GM19324 (cell line): ENCODE measurements at regions not wholly inside any gene's neighbourhood (a gene's known extent, or its start where the extent isn't known, plus 50 kb on each side); places are given as distances from the start of the nearest gene placed in this dataset.

Source experiments
- ATAC-seq: cut with Tn5 transposase; IDR thresholded peaks from one replicate; pipeline ENCODE4 v1.9.1; 2021; ENCODE audit warnings: mild to moderate bottlenecking, moderate library complexity; ENCODE audit not compliant: unreplicated experiment, low FRiP score

DNA sequence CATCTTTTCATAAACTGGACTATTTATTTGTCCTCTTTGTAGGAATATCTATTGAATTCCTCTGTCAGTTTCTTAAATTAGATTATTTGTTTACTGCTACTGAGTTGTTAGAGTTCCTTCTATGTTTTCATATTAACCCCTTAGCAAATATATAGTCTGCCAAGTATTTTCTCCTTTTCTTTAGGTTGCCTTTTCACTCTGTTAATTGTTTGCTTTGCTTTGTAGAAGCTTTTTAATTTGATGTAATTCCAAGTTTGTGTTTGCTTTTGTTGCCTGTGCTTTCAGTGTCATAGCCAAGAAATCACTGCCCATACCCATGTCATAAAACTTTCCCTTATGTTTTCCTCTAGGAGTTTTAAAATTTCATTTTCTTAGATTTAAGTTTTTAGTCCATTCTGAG, 256.2 kb upstream of the SEMA3A start:
- no peak for ATAC-seq

DNA sequence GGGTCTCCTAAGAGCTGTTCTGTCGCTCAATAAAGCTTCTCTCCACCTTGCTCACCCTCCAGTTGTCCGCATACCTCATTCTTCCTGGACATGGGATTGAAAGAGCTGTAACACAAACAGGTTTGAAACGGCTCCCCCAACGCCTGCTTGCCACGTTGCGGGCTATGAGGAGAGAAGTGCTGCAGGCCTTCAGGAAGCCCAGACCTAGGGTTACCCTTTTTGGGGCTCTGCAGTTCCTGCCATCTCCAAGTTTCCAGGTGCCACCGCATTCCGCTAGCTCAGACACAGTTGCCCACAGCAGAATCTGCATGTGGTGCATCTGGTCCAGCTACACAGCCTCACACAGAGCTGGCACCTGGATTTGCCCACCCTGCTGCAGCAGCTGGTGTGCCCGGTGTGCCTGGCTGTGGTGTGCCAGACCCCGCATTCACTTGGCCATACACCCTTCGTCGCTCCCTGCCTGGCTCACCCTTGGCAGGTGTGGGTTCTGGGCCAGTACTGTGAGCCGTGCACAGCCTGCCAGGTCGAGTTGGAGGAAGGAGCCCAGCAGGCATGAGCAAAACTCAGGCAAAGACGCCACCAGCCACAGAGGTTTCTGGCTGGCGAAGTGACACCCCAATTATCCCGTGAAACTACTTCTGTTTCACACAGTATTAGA, 253.2 kb upstream of the SEMA3A start:
- ATAC-seq = no peak

DNA sequence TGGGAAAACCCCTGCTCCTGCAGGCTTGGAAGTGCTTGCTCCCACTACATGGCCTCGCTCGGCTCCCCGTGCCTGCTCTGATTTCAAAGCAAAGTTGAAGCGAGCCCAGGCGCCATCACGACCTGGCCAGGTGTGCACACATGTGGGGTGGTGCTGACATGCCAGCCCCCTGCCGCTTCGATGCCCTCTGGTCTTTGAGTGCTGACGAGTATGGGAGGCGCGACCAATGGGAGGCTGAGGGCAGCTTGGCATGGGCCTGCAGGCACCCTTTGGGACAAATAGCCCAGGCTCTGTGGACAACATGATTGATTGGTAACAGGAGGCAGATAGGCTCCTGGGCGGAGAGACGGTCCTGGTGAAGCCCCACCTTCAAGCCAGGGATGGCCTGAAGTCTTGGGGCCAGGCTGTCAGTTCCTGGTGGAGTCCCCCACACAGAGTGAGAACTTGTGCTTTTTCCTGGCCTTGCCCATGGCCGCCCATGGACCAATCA, 252.4 kb upstream of the SEMA3A start:
- no peak for ATAC-seq

DNA sequence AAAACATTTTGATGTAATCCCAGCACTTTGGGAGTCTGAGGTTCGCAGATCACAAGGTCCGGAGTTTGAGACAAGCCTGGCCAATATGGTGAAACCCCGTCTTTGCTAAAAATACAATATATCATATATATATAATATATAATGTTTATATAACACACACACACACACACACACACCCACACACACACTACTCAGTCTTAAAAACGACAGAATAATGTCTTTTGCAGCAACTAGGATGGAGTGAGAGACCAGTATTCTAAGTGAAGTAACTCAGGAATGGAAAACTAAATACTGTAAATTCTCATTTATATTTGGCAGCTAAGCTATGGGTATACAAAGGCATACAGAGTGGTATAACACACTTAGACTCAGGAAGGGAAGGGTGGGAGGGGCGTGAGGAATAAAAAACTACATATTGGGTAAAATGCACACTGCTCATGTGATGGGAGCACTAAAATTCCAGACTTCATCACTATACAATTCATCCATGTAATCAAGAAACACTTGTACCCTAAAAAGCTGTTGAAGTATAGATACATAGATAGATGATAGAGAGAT, 231.2 kb upstream of the SEMA3A start:
- ATAC-seq = no peak

DNA sequence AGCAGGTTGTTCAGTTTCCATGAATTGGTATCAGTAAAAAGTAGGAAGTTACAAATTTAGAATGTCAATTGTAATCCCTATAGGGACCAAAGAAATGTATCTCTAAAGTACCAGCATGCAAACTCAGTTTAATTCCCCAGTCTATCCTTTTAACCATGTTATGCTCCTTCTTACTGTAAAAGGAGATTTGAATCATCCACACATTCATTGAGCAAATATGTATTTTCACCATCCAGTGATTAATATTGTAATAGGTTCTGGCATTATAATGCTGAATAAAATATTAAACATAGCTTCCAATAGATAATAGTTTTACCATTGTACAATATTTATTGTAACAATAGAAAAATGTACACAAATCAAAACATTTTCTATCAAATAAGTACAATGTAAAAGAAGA, 228.2 kb upstream of the SEMA3A start:
- ATAC-seq = no peak

DNA sequence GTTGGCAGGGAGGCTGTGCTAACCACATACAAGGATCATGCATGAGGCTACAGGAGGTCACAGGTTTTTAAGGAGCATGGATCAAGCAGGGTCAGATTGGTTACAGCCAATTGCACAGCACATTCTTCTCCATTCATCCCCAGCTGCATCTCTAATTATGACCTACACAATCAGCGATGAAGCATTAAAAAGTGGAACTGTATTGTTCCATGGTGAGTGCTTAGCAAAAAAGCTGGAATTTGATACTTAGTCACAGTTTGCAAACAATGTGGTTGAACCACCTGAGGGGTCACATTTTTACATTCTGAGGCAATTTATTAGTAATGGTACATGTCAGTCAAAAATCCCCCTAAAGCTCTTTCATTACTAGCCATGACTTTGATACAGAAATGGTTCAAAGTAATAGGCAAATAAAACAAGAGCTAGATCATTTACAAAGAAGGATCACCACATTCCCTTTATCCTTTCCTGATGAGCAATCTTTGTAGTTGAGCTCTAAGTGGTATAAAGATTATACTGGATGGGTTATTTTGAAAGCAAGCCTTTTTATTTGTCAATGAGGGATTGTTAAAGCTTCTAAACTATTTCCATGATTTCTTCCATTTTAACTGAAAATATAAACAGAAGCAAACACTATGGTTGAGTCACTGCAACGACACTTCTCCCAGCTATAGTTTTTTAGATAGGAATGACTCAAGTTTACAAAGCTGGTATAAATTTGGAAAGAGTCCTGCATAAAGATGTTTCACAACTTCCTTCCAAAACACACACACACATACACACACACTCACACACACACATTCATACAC, 217.8 kb upstream of the SEMA3A start:
- no peak for ATAC-seq

DNA sequence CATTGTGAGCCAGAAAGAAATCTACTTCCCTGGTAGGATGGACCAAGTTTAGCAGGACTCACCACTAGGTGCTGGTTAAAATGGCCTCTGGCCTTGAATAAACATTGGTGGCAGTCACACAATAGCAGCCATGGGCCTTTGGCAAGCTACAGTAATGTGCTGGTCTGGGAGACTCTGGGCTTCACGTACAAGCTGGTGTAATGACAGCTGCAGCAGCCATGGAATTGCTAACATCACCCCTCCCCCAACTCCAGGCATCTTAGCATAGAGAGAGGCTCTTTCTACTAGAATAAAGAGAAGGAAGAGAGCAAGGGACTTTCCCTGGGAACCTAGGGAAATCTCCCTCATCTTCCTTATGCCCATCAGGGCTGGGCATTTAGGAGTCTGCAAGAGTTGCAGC, 205.1 kb upstream of the SEMA3A start:
- ATAC-seq = no peak

DNA sequence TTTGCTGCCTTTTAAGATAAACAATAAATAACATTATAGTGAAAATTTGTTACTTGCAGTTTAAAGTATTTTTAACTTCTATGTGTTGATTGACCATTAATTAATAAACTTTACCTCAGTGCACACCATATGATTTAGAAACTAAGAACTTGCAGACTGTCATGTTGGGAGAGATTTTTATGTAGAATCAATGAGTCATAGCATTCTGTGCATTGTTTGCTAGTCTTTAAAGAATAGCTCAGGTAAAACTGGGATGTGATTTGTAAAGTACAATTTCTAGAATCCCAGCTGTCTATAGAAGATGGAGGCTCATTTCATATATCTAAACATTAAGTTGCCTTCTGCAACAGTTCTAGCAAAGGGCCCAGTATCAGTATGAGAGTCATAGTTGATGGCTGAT, 199.6 kb upstream of the SEMA3A start:
- no peak for ATAC-seq

DNA sequence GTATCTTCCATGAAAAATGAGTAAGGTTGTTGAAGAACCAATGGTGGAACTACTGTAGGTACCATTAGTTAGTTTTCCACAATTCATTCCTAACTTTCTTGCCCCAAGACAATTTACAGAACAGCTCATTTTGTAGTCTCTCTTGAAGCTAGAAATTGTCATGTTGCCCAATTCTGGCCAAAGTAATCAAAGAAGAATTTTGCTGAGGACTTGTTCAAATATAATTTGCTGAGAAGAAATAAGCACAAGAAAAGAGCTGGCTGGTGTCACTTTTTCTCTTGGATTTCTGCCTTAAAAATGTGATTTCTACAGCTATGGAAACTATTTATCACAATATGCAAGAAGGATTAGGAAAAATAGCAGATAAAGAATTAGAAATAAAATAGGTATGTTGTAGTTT, 199.2 kb upstream of the SEMA3A start:
- no peak for ATAC-seq

DNA sequence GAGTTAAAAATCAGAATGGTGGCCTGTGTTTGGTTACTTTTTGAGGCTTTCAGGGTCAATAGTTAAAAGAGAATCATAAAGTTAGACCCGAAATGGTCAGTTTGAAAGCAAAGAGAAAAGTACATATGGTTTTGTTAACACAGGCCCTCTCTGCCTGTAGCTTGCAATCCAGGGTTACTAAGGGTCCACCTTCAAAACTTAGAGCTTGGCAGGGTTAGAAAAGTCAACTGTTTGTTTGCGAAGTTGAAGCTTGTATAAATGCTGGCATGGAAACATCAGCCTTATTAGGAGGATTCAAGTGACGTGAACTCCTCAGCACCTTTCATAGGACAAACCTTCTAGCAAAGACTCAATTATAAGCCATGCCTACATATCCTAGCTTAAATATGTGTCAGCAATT, 196.3 kb upstream of the SEMA3A start:
- ATAC-seq = no peak

DNA sequence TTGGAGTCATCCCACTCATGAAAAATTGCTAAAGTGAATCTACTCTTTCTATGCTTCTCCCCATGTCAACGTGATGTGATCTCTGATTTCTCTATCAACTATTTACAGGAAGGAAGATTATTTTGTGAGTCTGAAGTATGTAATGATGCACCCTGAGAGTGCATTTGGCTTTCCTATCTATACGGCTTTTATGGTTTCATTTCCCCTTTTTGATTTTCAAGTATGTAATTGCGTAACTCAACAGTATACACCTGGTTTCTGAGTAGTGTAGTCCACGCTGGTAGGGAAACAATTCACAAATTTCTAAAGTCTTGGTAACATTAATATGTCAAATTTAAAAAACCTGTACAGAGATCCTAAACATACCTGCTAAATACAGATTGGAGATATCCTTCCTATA, 194.7 kb upstream of the SEMA3A start:
- ATAC-seq = peak; percentile 97

DNA sequence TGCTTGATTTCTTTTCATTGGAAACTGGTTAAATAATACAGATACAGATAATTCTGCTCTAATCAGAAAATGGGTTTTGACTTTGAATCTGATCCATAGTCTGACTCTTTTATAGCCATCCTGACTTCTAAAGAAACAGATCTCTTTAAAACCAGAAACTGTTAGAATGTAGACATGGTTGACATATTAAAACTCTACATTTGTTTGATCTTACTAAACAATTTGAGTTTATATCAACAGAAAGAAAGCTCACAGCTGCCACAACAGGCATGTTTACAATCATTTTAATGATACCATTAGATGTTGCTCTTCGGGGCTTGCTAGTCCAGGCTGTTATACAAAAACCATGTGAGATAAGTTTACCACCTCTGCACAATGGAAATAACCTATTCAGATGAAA, 193.0 kb upstream of the SEMA3A start:
- no peak for ATAC-seq

DNA sequence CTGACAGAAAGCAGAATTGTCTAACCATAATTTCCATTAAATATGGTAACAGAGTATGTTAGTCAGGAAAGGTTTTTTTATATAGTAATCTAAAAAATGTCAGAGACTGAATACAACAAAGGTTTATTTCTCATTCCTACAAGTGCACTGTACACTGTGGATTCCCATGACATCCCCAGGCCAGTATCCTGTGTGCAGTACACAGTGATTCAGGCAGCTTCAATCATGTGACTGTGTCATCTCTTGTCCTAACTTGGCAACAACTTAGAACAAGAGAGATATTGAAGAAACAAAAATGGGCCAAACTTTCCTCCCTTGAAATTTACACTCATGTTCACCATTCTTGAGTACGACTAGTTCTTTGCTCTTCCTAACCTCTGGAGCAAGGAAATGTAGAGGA, 189.8 kb upstream of the SEMA3A start:
- no peak for ATAC-seq

DNA sequence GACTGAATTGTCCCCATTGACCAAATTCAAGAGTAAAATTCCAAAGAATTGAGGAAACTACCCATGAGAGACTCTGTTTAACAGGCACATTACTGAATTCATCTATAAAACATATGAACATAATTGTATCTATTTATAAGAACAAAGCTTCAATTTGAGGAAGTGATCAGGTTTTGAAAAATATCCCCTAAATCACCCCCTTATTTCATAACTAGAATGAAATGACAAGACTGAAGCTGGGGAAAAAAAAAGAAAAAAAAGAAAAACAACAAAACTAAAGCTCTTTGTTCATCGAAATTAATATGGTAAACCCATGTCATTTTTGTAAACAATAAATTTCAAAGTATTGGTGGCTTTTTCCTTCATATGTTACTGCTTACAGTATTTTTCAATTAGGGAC, 184.9 kb upstream of the SEMA3A start:
- ATAC-seq = no peak

DNA sequence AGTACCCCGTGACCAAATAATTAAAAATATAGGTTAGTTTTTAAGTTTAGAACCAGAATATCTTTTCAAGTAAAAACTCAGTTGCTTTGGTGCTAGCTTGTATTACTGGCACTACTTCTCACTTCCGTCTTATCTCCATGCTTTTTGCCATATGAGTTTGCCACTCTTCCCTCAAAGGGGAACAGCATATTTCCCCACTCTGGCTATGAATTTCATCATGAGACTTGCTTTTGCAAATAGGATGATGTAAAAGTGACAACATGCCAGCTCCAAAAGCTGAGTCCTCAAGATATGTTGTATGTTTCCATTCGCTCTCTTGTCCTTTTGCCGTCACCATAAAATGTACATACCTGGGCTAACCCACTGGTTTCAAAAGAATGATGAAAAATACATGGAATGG, 178.1 kb upstream of the SEMA3A start:
- no peak for ATAC-seq

DNA sequence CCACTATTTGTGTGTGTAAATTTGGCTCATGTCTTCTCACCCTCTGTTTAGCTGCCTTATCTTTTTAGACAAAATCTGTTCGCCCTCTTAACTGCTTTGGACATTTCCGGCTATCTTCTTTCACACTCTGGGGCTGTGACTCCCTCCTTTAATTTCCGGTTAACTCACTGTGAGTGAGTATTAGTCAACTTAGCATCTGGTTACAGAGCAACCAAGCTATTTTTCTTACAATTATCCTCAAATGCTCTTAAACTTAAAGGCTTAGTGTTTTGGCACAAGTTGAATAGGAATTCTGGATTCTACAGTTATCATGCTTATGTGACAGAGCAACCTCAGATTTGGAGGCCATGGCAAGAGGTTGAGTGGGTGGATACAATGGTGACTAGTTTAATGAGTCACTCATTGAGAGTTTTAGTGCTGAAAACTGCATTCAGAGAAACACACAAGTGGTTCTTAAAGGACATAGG, 177.6 kb upstream of the SEMA3A start:
- ATAC-seq = no peak

DNA sequence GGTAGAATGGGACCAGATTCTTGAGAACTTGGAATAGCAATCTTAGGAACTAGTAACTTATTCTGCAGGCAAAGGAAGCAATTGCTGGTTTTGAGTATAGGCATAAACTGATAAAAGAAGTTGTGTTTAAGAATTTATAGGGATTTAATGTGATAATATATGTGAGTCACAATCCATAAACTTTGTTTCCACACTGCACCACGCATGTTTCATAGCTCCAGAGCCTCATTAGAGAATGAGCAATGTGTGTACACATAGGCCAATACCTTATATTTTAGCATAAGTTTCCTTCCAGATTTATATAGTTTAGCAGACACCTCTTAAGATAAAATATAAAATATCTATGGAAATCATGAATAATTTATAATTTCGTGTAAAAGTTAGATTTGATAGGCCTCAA, 175.5 kb upstream of the SEMA3A start:
- no peak for ATAC-seq

DNA sequence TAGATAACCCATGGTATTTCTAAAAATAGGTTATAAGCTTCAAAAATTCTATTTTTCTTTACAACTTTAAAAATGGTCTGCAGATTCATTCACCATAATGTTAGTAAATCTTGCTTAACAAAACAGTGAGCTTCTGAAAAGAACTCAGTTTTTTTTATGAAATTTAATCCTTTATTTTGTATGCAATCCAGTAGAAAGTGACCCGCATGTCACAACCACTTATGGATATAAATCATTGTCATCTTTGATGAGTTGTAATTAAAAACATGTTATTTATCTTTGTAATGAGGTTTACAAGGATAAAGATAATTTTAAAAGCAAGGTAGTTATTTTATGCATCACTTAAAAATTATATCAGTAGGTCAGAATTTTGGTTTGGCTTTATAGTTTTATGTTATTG, 173.5 kb upstream of the SEMA3A start:
- no peak for ATAC-seq

DNA sequence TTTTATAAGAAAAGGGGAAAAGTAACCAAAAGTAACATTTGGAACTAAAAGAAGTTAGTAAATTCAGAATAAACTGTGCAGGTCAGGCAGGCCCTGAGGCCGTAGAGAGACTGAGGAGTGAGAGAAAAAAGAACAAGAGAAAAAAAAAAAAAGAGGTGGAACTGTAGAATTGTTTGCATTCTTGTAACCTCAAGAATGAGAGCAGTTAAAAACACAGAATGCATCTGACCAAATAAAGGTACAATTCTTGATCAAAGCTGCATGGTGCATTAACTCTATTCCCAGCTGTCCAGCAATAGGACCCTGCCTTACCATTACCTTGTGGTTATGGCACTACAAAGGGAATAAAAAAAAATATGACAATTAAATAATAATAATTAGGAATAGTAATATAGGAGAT, 170.1 kb upstream of the SEMA3A start:
- ATAC-seq = no peak

DNA sequence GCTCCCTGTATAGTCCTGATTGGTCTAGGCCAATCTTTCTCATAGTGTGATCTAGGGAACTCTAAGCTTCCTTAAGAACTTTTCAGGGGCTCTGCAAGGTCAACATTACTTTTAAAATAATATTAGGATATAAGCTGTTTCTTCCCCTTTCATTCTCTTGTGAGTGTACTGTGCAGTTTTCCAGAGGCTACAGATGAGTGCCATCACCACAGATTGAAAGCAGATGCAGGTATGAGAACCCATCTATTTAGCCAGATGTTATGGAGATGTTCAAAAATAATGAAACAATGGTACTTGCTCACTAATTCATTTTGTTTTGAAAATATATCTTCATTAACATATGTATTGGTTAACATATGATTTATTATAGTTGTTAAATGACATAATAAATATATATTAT, 169.2 kb upstream of the SEMA3A start:
- no peak for ATAC-seq

DNA sequence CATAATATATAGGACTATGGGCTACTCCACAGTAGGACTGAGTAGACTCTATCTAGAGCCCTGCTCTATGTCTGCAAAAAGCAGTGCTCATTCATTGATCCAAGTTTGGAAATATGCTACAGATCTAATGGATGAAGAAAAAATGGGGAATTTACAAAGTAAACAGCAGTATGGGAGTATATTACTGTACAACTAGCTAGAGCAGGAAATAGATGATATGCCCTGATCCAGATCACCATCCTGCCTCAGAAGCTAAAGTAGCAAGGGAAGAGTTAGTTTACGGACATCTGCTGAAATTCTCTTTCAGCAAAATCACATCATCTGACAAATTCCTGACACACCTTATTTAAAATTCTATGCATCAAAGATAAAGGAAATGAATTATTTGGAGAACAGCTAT, 168.2 kb upstream of the SEMA3A start:
- ATAC-seq = no peak

DNA sequence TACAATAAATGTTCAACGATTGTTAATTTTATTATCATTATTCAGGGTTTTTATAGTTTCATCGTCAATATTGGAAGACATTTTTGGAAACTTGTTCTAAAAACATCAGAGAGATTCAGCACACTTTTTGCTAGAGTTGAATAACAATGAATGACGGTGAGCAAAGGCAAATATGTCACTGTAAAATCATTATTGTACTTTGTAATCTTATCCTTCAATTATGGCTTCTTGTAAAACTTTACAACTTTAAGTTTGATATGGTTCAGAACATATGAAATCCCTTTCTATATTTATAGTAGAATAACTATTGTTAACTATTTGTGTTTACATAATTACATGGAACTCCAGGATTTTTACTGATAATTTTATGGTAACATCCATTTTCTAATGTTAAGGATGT, 167.8 kb upstream of the SEMA3A start:
- no peak for ATAC-seq
